ENCODE measurements at regions not wholly inside any gene's neighbourhood (a gene's known extent, or its start where the extent isn't known, plus 50 kb on each side); places are given as distances from the start of the nearest gene placed in this dataset.

DNA sequence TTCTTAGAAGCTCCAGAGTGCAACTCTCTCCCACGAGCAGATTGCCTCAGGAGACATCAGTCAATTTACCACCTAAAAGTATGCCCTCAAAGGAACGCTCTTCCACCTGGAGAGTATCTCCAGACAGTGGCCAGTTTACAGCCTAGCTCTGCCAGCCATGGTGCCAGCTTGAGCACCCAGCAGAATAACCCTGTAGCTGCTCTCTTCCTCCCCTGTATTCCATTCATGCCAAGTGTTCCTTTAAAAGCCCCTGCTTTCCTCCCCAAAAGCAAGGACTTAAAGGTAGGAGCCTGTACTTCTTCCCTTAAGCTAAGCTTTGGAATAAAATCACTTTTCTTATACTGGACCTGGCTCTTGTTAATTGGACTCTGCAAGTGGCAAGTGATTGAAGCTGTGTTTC is 245.4 kb upstream of the TMEM132C start:
- no peaks in the 10 kb centered on the region for H4K20me1 ChIP-seq (replicated peaks in 1 of 2; ENCODE audit: control insufficient read depth in 1 of 2, insufficient read depth in 2 of 2, low read length in 2 of 2)
- no peak overlapping the region for H3K18ac ChIP-seq (ENCODE audit: extremely low read depth, low read length)
- H3K4me1 ChIP-seq (replicated peaks in 1 of 4; ENCODE audit: control insufficient read depth in 3 of 4, insufficient read depth in 4 of 4, low read length in 3 of 4) = peaks cover 0 to 5% (median 2%) of the 10 kb centered on the region in 4 experiments; a peak in 2 of 7 replicates
- H2AFZ ChIP-seq (ENCODE audit: low read length) = no peak overlapping the region
- no peak overlapping the region for H3K27ac ChIP-seq (ENCODE audit: low read depth, low read length)
- no peak overlapping the region for H3K4me3 ChIP-seq (ENCODE audit: extremely low read depth in 1 of 4, insufficient read depth in 2 of 4, low read depth in 3 of 4, low read length in 4 of 4)
- no peak overlapping the region for H2BK120ac ChIP-seq (replicated peaks; ENCODE audit: low read depth, low read length)
- 80% methylated on average over 2 of the region's 2 CpGs; no CpG with 5 or more reads in 1 of the 2 experiments for WGBS, 2 experiments (ENCODE audit: extremely low coverage in 1 of 2, insufficient coverage in 1 of 2, insufficient read length in 1 of 2, insufficient replicate concordance in 2 of 2, low coverage in 1 of 2, low lambda C conversion rate in 2 of 2, missing lambda C conversion rate in 1 of 2)
- H3K4ac ChIP-seq (replicated peaks; ENCODE audit: insufficient read length, low read depth, low read length) = no peak overlapping the region
- TF ChIP-seq NANOG (IDR thresholded peaks at IDR 0.05; ENCODE audit: insufficient read depth, low read depth, low read length, poor library complexity, severe bottlenecking) = no peak
- no peaks in the 10 kb centered on the region; a peak in 1 of 4 replicates for H3K9me3 ChIP-seq (ENCODE audit: insufficient read depth in 2 of 2, low read depth in 1 of 2, low read length in 1 of 2)
- H2BK15ac ChIP-seq (ENCODE audit: low read length) = no peak overlapping the region
- no peak overlapping the region for H2BK12ac ChIP-seq (ENCODE audit: low read depth, low read length)
- no peak overlapping the region for H4K5ac ChIP-seq (ENCODE audit: insufficient read length, low read depth, low read length)
- H3K23ac ChIP-seq (ENCODE audit: insufficient read length) = no peak overlapping the region
- H3K36me3 ChIP-seq (ENCODE audit: control insufficient read depth in 2 of 4, insufficient read depth in 4 of 4, low read length in 3 of 4) = no peaks in the 10 kb centered on the region
- H3K23me2 ChIP-seq (ENCODE audit: low read depth, low read length) = no peaks in the 10 kb centered on the region
- no peak overlapping the region for H3K4me2 ChIP-seq (ENCODE audit: insufficient read depth in 1 of 2, low read depth in 2 of 2, low read length in 2 of 2)
- no peak overlapping the region for H4K91ac ChIP-seq (replicated peaks; ENCODE audit: insufficient read length, low read length)
- no peaks in the 10 kb centered on the region for H3K79me1 ChIP-seq (ENCODE audit: low read depth, low read length)
- H3K79me2 ChIP-seq (ENCODE audit: control insufficient read depth in 1 of 2, insufficient read depth in 2 of 2, low read length in 2 of 2) = no peaks in the 10 kb centered on the region
- H3K56ac ChIP-seq (replicated peaks; ENCODE audit: insufficient read length, low read depth, low read length) = no peak overlapping the region
- H2AK5ac ChIP-seq (ENCODE audit: low read depth, low read length) = no peak overlapping the region
- FAIRE-seq (no peak), DNase-seq (ENCODE audit: low read depth in 1 of 2, low spot score in 2 of 2) (no peak)
- POLR2A ChIA-PET (ENCODE audit: partially characterized antibody) = no interaction called here
- no peaks in the 10 kb centered on the region for H3K27me3 ChIP-seq (replicated peaks in 1 of 4; ENCODE audit: control insufficient read depth in 3 of 4, extremely low read depth in 1 of 4, insufficient read depth in 3 of 4, low read length in 3 of 4)
- no peak overlapping the region for H3K9ac ChIP-seq (replicated peaks in 1 of 4; ENCODE audit: extremely low read depth in 1 of 4, low read depth in 3 of 4, low read length in 3 of 4)
- H2BK5ac ChIP-seq (ENCODE audit: low read depth, low read length) = no peak overlapping the region
- no peak overlapping the region for H2BK20ac ChIP-seq (ENCODE audit: low read length)
- CTCF ChIA-PET (ENCODE audit: partially characterized antibody) = interaction anchor here (1.2 kb wide), 1 partner anchor 10 kb away, joined by 3 read pairs; no protein-coding TSS in a partner anchor
- no peak overlapping the region for H4K8ac ChIP-seq (ENCODE audit: extremely low read depth, insufficient read depth, low read length)
- no peak overlapping the region for H3K14ac ChIP-seq (ENCODE audit: insufficient read length)
